Fibroblast of pulmonary artery (primary cell): ENCODE measurements at regions not wholly inside any gene's neighbourhood (a gene's known extent, or its start where the extent isn't known, plus 50 kb on each side); places are given as distances from the start of the nearest gene placed in this dataset.
A peak's percentile ranks its signal among the peaks of the same experiment; 100 is the strongest.
"Not testable (repeated sequence)": the region's sequence is repeated elsewhere in the genome, so short reads cannot be mapped to it uniquely, and the experiment has no call there.

Source experiments
- DNase-seq: peaks from one replicate; pipeline ENCODE4 v3.0.0-alpha.2; 2010; ENCODE audit warnings: low read depth
- H3K4me3 ChIP-seq: replicated peaks from 2 replicates; pipeline ENCODE4 v1.5.1; 2011; ENCODE audit warnings: low read depth, mild to moderate bottlenecking, control low read depth, low read length, moderate library complexity
- CTCF ChIP-seq: IDR thresholded peaks from 2 replicates; pipeline ENCODE4 v1.5.1; 2011; ENCODE audit warnings: mild to moderate bottlenecking, control low read depth, low read length, inconsistent platforms; ENCODE audit errors: missing control alignments

- TF ChIP-seq CTCF, result no peak
- H3K4me3 ChIP-seq, result no peak overlapping the region
- DNase-seq, result peak; percentile 61
These were observed 303.1 kb upstream of the NPSR1 start for GRCh38 chr7:34354899-34355298.

GRCh38 chr7:34357068-34357467 lies 300.9 kb upstream of the NPSR1 start:
- H3K4me3 ChIP-seq, result no peak overlapping the region
- TF ChIP-seq CTCF, result no peak
- peak; percentile 26 for DNase-seq

GRCh38 chr7:34357946-34358345 lies 300.1 kb upstream of the NPSR1 start:
- no peak for TF ChIP-seq CTCF
- H3K4me3 ChIP-seq, result no peak overlapping the region
- no peak for DNase-seq

GRCh38 chr7:34358578-34358977 lies 299.4 kb upstream of the NPSR1 start:
- H3K4me3 ChIP-seq, DNase-seq: not testable (repeated sequence)

GRCh38 chr7:34361663-34362250 lies 296.3 kb upstream of the NPSR1 start:
- TF ChIP-seq CTCF, result no peak
- DNase-seq, result no peak
- no peak overlapping the region for H3K4me3 ChIP-seq

GRCh38 chr7:34362621-34363020 lies 295.4 kb upstream of the NPSR1 start:
- H3K4me3 ChIP-seq, result no peak overlapping the region
- no peak for DNase-seq
- TF ChIP-seq CTCF, result no peak

- no peak for TF ChIP-seq CTCF
- DNase-seq, result no peak
- no peak overlapping the region for H3K4me3 ChIP-seq
These were observed 293.9 kb upstream of the NPSR1 start for GRCh38 chr7:34364130-34364529.
